GM23248 (cell line): ENCODE measurements at regions not wholly inside any gene's neighbourhood (a gene's known extent, or its start where the extent isn't known, plus 50 kb on each side); places are given as distances from the start of the nearest gene placed in this dataset.

Source experiments
- DNase-seq: peaks from one replicate; pipeline ENCODE4 v3.0.0-alpha.2; 2015
- H2AFZ ChIP-seq: fragments of 200-600 bp; sonication (generic); 2 replicates; pipeline ENCODE4 v1.6.1; 2016; ENCODE audit warnings: antibody characterized with exemption
- H3F3A ChIP-seq: fragments of 200-600 bp; sonication (generic); 2 replicates; pipeline ENCODE4 v1.6.1; 2016; ENCODE audit warnings: mild to moderate bottlenecking, antibody characterized with exemption, mixed run types; ENCODE audit not compliant: insufficient read depth
- H3K27ac ChIP-seq: fragments of 200-600 bp; sonication (generic); 2 replicates; pipeline ENCODE4 v1.5.1; 2016; ENCODE audit warnings: mild to moderate bottlenecking
- H3K27me3 ChIP-seq: fragments of 200-600 bp; sonication (generic); replicated peaks from 2 replicates; pipeline ENCODE4 v1.6.1; 2016; ENCODE audit warnings: mild to moderate bottlenecking; ENCODE audit not compliant: insufficient read depth
- H3K36me3 ChIP-seq: fragments of 200-600 bp; sonication (generic); 2 replicates; pipeline ENCODE4 v1.6.1; 2016; ENCODE audit warnings: low read depth, mild to moderate bottlenecking
- H3K4me1 ChIP-seq: fragments of 200-600 bp; sonication (generic); 2 replicates; pipeline ENCODE4 v1.6.1; 2016; ENCODE audit warnings: mild to moderate bottlenecking; ENCODE audit not compliant: insufficient read depth
- H3K4me2 ChIP-seq: fragments of 200-600 bp; sonication (generic); one replicate; pipeline ENCODE4 v1.6.1; 2016; ENCODE audit warnings: mild to moderate bottlenecking; ENCODE audit not compliant: unreplicated experiment
- H3K4me3 ChIP-seq: fragments of 200-600 bp; sonication (generic); 2 replicates; pipeline ENCODE4 v1.5.1; 2016; ENCODE audit warnings: mild to moderate bottlenecking
- H3K79me2 ChIP-seq: fragments of 200-600 bp; sonication (generic); 2 replicates; pipeline ENCODE4 v1.6.1; 2016; ENCODE audit warnings: mild to moderate bottlenecking; ENCODE audit not compliant: insufficient read depth
- H3K9ac ChIP-seq: fragments of 200-600 bp; sonication (generic); 2 replicates; pipeline ENCODE4 v1.6.1; 2016; ENCODE audit warnings: mild to moderate bottlenecking
- H3K9me2 ChIP-seq: fragments of 200-600 bp; sonication (generic); 2 replicates; pipeline ENCODE4 v1.6.1; 2016; ENCODE audit warnings: mixed run types, mild to moderate bottlenecking, moderate library complexity; ENCODE audit not compliant: insufficient read depth
- H3K9me3 ChIP-seq: fragments of 200-600 bp; sonication (generic); one replicate; pipeline ENCODE4 v1.6.1; 2017; ENCODE audit warnings: low read depth
- H4K20me1 ChIP-seq: fragments of 200-600 bp; sonication (generic); 2 replicates; pipeline ENCODE4 v1.6.0; 2016; ENCODE audit not compliant: insufficient read depth
- EZH2 ChIP-seq: fragments of 200-600 bp; sonication (generic); IDR thresholded peaks from 2 replicates; pipeline ENCODE4 v1.6.1; 2018; ENCODE audit warnings: antibody characterized with exemption, mild to moderate bottlenecking; ENCODE audit not compliant: insufficient read depth, poor library complexity, severe bottlenecking
- EZH2phosphoT487 ChIP-seq: fragments of 200-600 bp; sonication (generic); IDR thresholded peaks from 2 replicates; pipeline ENCODE4 v1.6.1; 2018; ENCODE audit warnings: antibody characterized with exemption, moderate library complexity, mild to moderate bottlenecking, low read depth; ENCODE audit not compliant: insufficient read depth
- WGBS, 2 experiments: methylation state at CpG; one replicate each; pipeline ENCODE4 v1.1.6; 2015 to 2017; ENCODE audit warnings: low lambda C conversion rate in 2 of 2, low coverage in 1 of 2; ENCODE audit errors: missing lambda C conversion rate in 2 of 2; 5-methylcytosine and 5-hydroxymethylcytosine counted together
- in situ Hi-C: fragments of 300-500 bp; cut with MboI; formaldehyde crosslinking; loops from 2 replicates; pipeline ENCODE4 v1.15.0; 2020

GRCh38 chr4:175273995-175274753 lies 356.0 kb downstream of the ADAM29 start:
- no peaks in the 10 kb centered on the region for H3K79me2 ChIP-seq
- in situ Hi-C loops: no loop called here
- 37 to 38% methylated on average over 4 of the region's 4 CpGs for WGBS, 2 experiments
- TF ChIP-seq EZH2phosphoT487: no peak
- TF ChIP-seq EZH2: no peak
- H3K36me3 ChIP-seq: no peaks in the 10 kb centered on the region
- H3F3A ChIP-seq: no peaks in the 10 kb centered on the region
- H2AFZ ChIP-seq: no peak overlapping the region
- H3K27me3 ChIP-seq: no peaks in the 10 kb centered on the region
- H3K4me1 ChIP-seq: no peaks in the 10 kb centered on the region
- H3K4me2 ChIP-seq: no peak overlapping the region
- no peak overlapping the region for H3K4me3 ChIP-seq
- H3K27ac ChIP-seq: no peak overlapping the region
- H3K9ac ChIP-seq: no peak overlapping the region
- H4K20me1 ChIP-seq: no peaks in the 10 kb centered on the region
- DNase-seq: no peak
- H3K9me3 ChIP-seq: no peaks in the 10 kb centered on the region
- no peaks in the 10 kb centered on the region for H3K9me2 ChIP-seq

GRCh38 chr4:175277816-175278215 lies 359.7 kb downstream of the ADAM29 start:
- Histone ChIP-seq H3K4me3 (no peak overlapping the region), H3K9me2 (no peaks in the 10 kb centered on the region), H3K4me1 (no peaks in the 10 kb centered on the region), H3F3A (no peaks in the 10 kb centered on the region), H2AFZ (no peak overlapping the region), H3K36me3 (no peaks in the 10 kb centered on the region), H3K27ac (no peak overlapping the region), H3K27me3 (no peaks in the 10 kb centered on the region), H3K79me2 (no peaks in the 10 kb centered on the region), H4K20me1 (no peaks in the 10 kb centered on the region), H3K9ac (no peak overlapping the region), H3K9me3 (no peaks in the 10 kb centered on the region), H3K4me2 (no peak overlapping the region)
- WGBS, 2 experiments: 20 to 24% methylated on average over 7 of the region's 7 CpGs
- no peak for DNase-seq
- in situ Hi-C loops: no loop called here
- TF ChIP-seq EZH2: no peak
- TF ChIP-seq EZH2phosphoT487: no peak

GRCh38 chr4:175280153-175280552 lies 362.0 kb downstream of the ADAM29 start:
- 73 to 75% methylated on average over 2 of the region's 2 CpGs for WGBS, 2 experiments
- no peak overlapping the region for H3K4me2 ChIP-seq

GRCh38 chr4:175281894-175282293 lies 363.7 kb downstream of the ADAM29 start:
- Histone ChIP-seq H3K4me3 (no peak overlapping the region), H3K9ac (no peak overlapping the region), H3K4me1 (no peaks in the 10 kb centered on the region), H3K9me2 (no peaks in the 10 kb centered on the region), H3K79me2 (no peaks in the 10 kb centered on the region), H3K9me3 (no peaks in the 10 kb centered on the region), H3F3A (no peaks in the 10 kb centered on the region), H4K20me1 (no peaks in the 10 kb centered on the region), H3K27me3 (no peaks in the 10 kb centered on the region), H3K4me2 (no peak overlapping the region), H2AFZ (no peak overlapping the region), H3K27ac (no peak overlapping the region), H3K36me3 (no peaks in the 10 kb centered on the region)
- 0 to 13% methylated on average over 1 of the region's 1 CpG for WGBS, 2 experiments
- TF ChIP-seq EZH2phosphoT487 (no peak), EZH2 (no peak)
- no peak for DNase-seq
- in situ Hi-C loops: no loop called here

More at GRCh38 chr4:175280153-175280552, 362.0 kb downstream of the ADAM29 start:
- H3K79me2 ChIP-seq: no peaks in the 10 kb centered on the region
- DNase-seq: no peak
- H4K20me1 ChIP-seq: no peaks in the 10 kb centered on the region
- no peak overlapping the region for H2AFZ ChIP-seq
- no peak overlapping the region for H3K9ac ChIP-seq
- TF ChIP-seq EZH2: no peak
- no peak for TF ChIP-seq EZH2phosphoT487
- in situ Hi-C loops: no loop called here
- H3K9me3 ChIP-seq: no peaks in the 10 kb centered on the region
- H3K27ac ChIP-seq: no peak overlapping the region
- no peaks in the 10 kb centered on the region for H3K27me3 ChIP-seq
- H3K36me3 ChIP-seq: no peaks in the 10 kb centered on the region
- H3K4me3 ChIP-seq: no peak overlapping the region
- no peaks in the 10 kb centered on the region for H3K9me2 ChIP-seq
- no peaks in the 10 kb centered on the region for H3K4me1 ChIP-seq
- H3F3A ChIP-seq: no peaks in the 10 kb centered on the region

GRCh38 chr4:175282407-175282806 lies 364.2 kb downstream of the ADAM29 start:
- TF ChIP-seq EZH2 (no peak), EZH2phosphoT487 (no peak)
- no peak overlapping the region for H2AFZ ChIP-seq
- no peaks in the 10 kb centered on the region for H3F3A ChIP-seq
- H4K20me1 ChIP-seq: no peaks in the 10 kb centered on the region
- H3K79me2 ChIP-seq: no peaks in the 10 kb centered on the region
- H3K27ac ChIP-seq: no peak overlapping the region
- in situ Hi-C loops: no loop called here
- H3K4me1 ChIP-seq: no peaks in the 10 kb centered on the region
- H3K4me3 ChIP-seq: no peak overlapping the region
- H3K9me2 ChIP-seq: no peaks in the 10 kb centered on the region
- 52 to 53% methylated on average over 9 of the region's 9 CpGs for WGBS, 2 experiments
- H3K4me2 ChIP-seq: no peak overlapping the region
- no peaks in the 10 kb centered on the region for H3K27me3 ChIP-seq
- no peaks in the 10 kb centered on the region for H3K36me3 ChIP-seq
- H3K9ac ChIP-seq: no peak overlapping the region
- no peaks in the 10 kb centered on the region for H3K9me3 ChIP-seq
- no peak for DNase-seq
